Ishikawa (cell line): ENCODE measurements at regions not wholly inside any gene's neighbourhood (a gene's known extent, or its start where the extent isn't known, plus 50 kb on each side); places are given as distances from the start of the nearest gene placed in this dataset.

Source experiments
- CEBPB ChIP-seq: IDR thresholded peaks from 2 replicates; pipeline ENCODE4 v1.6.1; 2012
- CREB1 ChIP-seq: IDR thresholded peaks from 2 replicates; pipeline ENCODE4 v1.6.1; 2012; ENCODE audit warnings: low read depth
- EGR1 ChIP-seq: IDR thresholded peaks from 2 replicates; pipeline ENCODE4 v1.6.1; 2012
- EP300 ChIP-seq: IDR thresholded peaks from 2 replicates; pipeline ENCODE4 v1.6.1; 2012; ENCODE audit warnings: borderline replicate concordance
- FOXM1 ChIP-seq: IDR thresholded peaks from 2 replicates; pipeline ENCODE4 v1.6.1; 2012; ENCODE audit warnings: low read depth, borderline replicate concordance
- NFIC ChIP-seq: IDR thresholded peaks from 2 replicates; pipeline ENCODE4 v1.6.1; 2012
- RAD21 ChIP-seq: IDR thresholded peaks from 2 replicates; pipeline ENCODE4 v1.6.1; 2012; ENCODE audit warnings: low read depth
- TAF1 ChIP-seq: IDR thresholded peaks from 2 replicates; pipeline ENCODE4 v1.6.1; 2012; ENCODE audit warnings: low read depth, mild to moderate bottlenecking
- TCF12 ChIP-seq: IDR thresholded peaks from 2 replicates; pipeline ENCODE4 v1.6.1; 2012; ENCODE audit warnings: low read depth
- TEAD4 ChIP-seq: IDR thresholded peaks from 2 replicates; pipeline ENCODE4 v1.6.1; 2012
- USF1 ChIP-seq: IDR thresholded peaks from 2 replicates; pipeline ENCODE4 v1.6.1; 2012
- YY1 ChIP-seq: IDR thresholded peaks from 2 replicates; pipeline ENCODE4 v1.6.1; 2012; ENCODE audit warnings: low read depth
- ZBTB7A ChIP-seq: IDR thresholded peaks from 2 replicates; pipeline ENCODE4 v1.6.1; 2012; ENCODE audit warnings: low read depth
- TF ChIP-seq, protein P1 (sequence below): IDR thresholded peaks from 2 replicates; pipeline ENCODE4 v1.6.1; 2012; ENCODE audit warnings: low read depth, mild to moderate bottlenecking

GRCh38 chr10:113302062-113302461, 250.8 kb upstream of the HABP2 start:
- TF ChIP-seq CEBPB (no peak), TEAD4 (no peak), EGR1 (no peak), EP300 (no peak), NFIC (no peak)
- TF ChIP-seq, protein P1, sequence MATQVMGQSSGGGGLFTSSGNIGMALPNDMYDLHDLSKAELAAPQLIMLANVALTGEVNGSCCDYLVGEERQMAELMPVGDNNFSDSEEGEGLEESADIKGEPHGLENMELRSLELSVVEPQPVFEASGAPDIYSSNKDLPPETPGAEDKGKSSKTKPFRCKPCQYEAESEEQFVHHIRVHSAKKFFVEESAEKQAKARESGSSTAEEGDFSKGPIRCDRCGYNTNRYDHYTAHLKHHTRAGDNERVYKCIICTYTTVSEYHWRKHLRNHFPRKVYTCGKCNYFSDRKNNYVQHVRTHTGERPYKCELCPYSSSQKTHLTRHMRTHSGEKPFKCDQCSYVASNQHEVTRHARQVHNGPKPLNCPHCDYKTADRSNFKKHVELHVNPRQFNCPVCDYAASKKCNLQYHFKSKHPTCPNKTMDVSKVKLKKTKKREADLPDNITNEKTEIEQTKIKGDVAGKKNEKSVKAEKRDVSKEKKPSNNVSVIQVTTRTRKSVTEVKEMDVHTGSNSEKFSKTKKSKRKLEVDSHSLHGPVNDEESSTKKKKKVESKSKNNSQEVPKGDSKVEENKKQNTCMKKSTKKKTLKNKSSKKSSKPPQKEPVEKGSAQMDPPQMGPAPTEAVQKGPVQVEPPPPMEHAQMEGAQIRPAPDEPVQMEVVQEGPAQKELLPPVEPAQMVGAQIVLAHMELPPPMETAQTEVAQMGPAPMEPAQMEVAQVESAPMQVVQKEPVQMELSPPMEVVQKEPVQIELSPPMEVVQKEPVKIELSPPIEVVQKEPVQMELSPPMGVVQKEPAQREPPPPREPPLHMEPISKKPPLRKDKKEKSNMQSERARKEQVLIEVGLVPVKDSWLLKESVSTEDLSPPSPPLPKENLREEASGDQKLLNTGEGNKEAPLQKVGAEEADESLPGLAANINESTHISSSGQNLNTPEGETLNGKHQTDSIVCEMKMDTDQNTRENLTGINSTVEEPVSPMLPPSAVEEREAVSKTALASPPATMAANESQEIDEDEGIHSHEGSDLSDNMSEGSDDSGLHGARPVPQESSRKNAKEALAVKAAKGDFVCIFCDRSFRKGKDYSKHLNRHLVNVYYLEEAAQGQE: no peak

GRCh38 chr10:113303544-113304146, 249.2 kb upstream of the HABP2 start:
- TF ChIP-seq CEBPB (peak; percentile 30; the same call in 1 of the 2 replicates), FOXM1 (no peak)

DNA sequence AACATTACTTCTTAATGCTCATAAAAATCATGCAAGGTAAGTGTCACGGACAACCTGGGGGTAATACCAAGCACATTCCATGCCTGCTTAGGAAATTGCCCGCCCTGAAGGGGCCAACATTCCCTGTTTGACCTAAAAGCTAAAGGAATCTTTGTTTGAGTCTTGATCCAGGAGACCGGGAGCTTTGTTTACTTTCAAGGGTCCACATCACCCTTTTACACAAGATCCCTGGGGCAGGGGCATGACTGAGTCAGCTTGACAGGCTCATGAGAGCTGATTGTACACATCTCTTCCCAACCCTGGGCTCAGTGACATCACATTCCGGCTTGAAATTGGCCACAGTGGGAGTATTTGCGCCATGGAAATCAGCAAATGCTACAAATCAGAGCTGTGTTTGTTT, 248.1 kb upstream of the HABP2 start:
- no peak for TF ChIP-seq YY1

GRCh38 chr10:113305871-113306270, 247.0 kb upstream of the HABP2 start:
- TF ChIP-seq USF1: no peak
- TF ChIP-seq NFIC: no peak
- TF ChIP-seq TEAD4: no peak
- no peak for TF ChIP-seq EP300
- TF ChIP-seq RAD21: no peak
- TF ChIP-seq CREB1: no peak
- no peak for TF ChIP-seq TCF12
- no peak for TF ChIP-seq TAF1

DNA sequence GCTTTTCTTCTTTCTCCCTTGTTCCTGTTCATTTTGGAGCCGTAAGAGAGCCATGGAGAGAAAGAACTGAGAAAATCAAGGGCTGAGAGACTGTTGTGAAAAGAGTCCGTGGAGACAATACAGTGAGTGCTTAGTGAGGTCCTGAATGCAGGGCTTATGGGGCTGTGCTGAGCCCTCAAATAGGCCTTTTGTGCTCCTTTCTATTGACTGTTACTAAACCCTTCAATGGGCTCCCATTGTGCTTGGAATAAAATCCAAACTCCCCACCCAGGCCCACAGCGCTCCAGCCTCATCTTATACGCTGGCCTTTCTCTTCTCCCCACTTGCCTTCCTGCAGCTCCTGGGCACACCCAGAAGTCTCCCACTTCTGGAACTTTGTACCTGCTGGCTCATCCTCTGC, 243.1 kb upstream of the HABP2 start:
- no peak for TF ChIP-seq NFIC
- TF ChIP-seq TCF12: no peak
- TF ChIP-seq EGR1: no peak
- TF ChIP-seq CREB1: no peak
- no peak for TF ChIP-seq USF1

DNA sequence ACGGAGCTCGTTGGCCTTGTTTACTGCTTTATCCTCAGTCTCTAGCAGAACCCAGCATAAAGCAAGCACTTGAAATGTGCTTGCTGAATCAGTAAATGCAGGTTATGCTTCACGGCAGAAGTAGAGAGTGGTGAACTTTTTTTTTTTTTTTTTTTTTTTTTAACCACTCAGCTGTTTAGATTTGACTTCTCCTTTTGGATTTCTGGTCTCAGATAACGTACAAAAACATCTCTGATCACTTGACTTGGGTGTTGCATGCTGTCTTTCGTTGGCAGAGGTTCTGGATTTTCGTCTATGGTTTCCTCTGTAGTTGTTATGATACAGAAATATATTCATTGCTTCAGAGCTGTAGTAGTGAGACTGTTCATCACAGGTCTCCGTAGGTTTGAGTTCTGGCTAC, 242.5 kb upstream of the HABP2 start:
- TF ChIP-seq TAF1 (no peak), TEAD4 (no peak), FOXM1 (no peak), ZBTB7A (no peak), TCF12 (no peak), RAD21 (no peak), NFIC (no peak), YY1 (no peak), CEBPB (no peak), CREB1 (no peak)
- TF ChIP-seq, protein P1: no peak

- TF ChIP-seq NFIC (no peak), EGR1 (no peak), TCF12 (no peak)
Observed at GRCh38 chr10:113313048-113313602, 239.7 kb upstream of the HABP2 start.

DNA sequence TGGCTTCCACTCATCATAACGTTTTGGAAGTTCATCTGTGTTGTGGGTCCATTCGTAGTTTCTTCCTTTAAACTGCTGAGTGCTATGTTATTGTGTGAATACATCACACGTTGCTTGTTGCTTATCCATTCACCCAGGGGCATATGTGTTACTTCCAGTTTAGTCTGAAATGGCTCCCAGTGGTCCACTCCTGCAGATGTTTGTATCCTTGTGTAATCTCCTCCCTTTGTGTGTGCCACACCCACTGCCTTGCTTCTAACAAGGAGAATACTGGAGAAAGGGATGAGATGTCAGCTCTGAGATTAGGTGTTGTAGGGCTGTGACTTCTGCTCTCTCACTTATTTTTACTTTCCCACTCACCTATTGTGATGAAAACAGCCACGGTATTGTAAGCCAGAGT, 239.1 kb upstream of the HABP2 start:
- no peak for TF ChIP-seq NFIC
- TF ChIP-seq ZBTB7A: no peak
- TF ChIP-seq USF1: no peak
- no peak for TF ChIP-seq FOXM1
- TF ChIP-seq, protein P1: no peak
- no peak for TF ChIP-seq TEAD4
- no peak for TF ChIP-seq RAD21
- TF ChIP-seq CREB1: no peak
- no peak for TF ChIP-seq CEBPB
